GM23338 (cell line): ENCODE measurements at regions not wholly inside any gene's neighbourhood (a gene's known extent, or its start where the extent isn't known, plus 50 kb on each side); places are given as distances from the start of the nearest gene placed in this dataset.

Source experiments
- CREB1 ChIP-seq: fragments of 250-450 bp; sonication (Bioruptor Pico); IDR thresholded peaks from 2 replicates; pipeline ENCODE4 v1.5.0; 2020; ENCODE audit warnings: low read depth, mild to moderate bottlenecking, moderate library complexity
- ETS1 ChIP-seq: IDR thresholded peaks from 2 replicates; pipeline ENCODE4 v1.6.1; 2016; ENCODE audit warnings: antibody characterized with exemption
- EZH2 ChIP-seq: fragments of 200-600 bp; sonication (generic); IDR thresholded peaks from one replicate; pipeline ENCODE4 v1.8.0; 2017; ENCODE audit warnings: antibody characterized with exemption, mild to moderate bottlenecking, low read depth; ENCODE audit not compliant: unreplicated experiment
- EZH2phosphoT487 ChIP-seq: fragments of 200-600 bp; sonication (generic); IDR thresholded peaks from one replicate; pipeline ENCODE4 v1.8.1; 2018; ENCODE audit warnings: antibody characterized with exemption; ENCODE audit not compliant: unreplicated experiment
- POLR2AphosphoS5 ChIP-seq: IDR thresholded peaks from 2 replicates; pipeline ENCODE4 v1.6.1; 2016; ENCODE audit warnings: antibody characterized with exemption, low read depth
- STAT1 ChIP-seq: IDR thresholded peaks from one replicate; pipeline ENCODE4 v1.6.1; 2016; ENCODE audit warnings: antibody characterized with exemption; ENCODE audit not compliant: unreplicated experiment
- ZNF331 ChIP-seq: fragments of 250-450 bp; sonication (Bioruptor Pico); IDR thresholded peaks from 2 replicates; pipeline ENCODE4 v1.5.0; 2020; ENCODE audit warnings: low read depth, mild to moderate bottlenecking, moderate library complexity
- TF ChIP-seq, protein P1 (sequence below), 2 experiments: fragments of 200-600 bp in 1 of 2; sonication (generic) in 1 of 2; conservative IDR thresholded peaks; 2 replicates each; pipeline versions ENCODE4 v1.5.1 to v1.6.1; 2016 to 2017; ENCODE audit warnings: antibody characterized with exemption in 2 of 2, low read depth in 2 of 2, mild to moderate bottlenecking in 2 of 2, moderate library complexity in 1 of 2
- TF ChIP-seq, protein P2 (sequence below): IDR thresholded peaks from one replicate; pipeline ENCODE4 v1.6.1; 2018; ENCODE audit warnings: antibody characterized with exemption; ENCODE audit not compliant: unreplicated experiment

DNA sequence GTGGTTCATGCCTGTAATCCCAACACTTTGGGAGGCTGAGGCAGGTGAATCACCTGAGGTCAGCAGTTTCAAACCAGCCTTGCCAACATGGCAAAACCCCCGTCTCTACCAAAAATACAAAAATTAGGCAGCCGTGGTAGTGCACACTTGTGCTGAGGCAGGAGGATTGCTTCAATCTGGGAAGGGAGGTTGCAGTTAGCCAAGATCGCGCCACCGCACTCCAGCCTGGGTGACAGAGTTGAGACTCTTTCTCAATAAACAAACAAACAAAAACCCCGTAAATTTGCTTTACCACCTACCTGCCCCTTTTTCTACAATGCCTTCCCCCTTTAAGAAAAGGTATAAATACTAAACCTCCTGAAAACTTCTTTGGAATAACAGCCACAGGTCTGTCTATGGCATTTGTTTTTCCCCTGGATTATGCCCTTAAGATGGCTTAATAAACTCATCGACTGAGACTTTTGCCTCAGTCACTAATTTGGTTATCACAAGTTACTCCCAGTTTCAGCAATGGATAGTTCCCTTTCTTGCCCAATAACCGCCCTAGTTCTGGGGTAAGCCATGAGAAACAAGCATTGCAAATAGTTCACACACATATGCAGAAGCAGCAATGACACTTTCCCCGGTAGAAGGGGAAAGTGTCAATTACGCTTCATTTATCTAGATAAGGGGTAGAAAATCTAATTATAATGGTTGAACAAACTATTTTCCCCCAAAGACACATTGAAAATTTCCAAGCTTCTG, 52.8 kb upstream of the SVIL start:
- TF ChIP-seq, protein P1, sequence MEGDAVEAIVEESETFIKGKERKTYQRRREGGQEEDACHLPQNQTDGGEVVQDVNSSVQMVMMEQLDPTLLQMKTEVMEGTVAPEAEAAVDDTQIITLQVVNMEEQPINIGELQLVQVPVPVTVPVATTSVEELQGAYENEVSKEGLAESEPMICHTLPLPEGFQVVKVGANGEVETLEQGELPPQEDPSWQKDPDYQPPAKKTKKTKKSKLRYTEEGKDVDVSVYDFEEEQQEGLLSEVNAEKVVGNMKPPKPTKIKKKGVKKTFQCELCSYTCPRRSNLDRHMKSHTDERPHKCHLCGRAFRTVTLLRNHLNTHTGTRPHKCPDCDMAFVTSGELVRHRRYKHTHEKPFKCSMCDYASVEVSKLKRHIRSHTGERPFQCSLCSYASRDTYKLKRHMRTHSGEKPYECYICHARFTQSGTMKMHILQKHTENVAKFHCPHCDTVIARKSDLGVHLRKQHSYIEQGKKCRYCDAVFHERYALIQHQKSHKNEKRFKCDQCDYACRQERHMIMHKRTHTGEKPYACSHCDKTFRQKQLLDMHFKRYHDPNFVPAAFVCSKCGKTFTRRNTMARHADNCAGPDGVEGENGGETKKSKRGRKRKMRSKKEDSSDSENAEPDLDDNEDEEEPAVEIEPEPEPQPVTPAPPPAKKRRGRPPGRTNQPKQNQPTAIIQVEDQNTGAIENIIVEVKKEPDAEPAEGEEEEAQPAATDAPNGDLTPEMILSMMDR (conservative IDR thresholded peaks at IDR 0.05; ENCODE audit: low read depth in 2 of 2) = no peak
- TF ChIP-seq, protein P2, sequence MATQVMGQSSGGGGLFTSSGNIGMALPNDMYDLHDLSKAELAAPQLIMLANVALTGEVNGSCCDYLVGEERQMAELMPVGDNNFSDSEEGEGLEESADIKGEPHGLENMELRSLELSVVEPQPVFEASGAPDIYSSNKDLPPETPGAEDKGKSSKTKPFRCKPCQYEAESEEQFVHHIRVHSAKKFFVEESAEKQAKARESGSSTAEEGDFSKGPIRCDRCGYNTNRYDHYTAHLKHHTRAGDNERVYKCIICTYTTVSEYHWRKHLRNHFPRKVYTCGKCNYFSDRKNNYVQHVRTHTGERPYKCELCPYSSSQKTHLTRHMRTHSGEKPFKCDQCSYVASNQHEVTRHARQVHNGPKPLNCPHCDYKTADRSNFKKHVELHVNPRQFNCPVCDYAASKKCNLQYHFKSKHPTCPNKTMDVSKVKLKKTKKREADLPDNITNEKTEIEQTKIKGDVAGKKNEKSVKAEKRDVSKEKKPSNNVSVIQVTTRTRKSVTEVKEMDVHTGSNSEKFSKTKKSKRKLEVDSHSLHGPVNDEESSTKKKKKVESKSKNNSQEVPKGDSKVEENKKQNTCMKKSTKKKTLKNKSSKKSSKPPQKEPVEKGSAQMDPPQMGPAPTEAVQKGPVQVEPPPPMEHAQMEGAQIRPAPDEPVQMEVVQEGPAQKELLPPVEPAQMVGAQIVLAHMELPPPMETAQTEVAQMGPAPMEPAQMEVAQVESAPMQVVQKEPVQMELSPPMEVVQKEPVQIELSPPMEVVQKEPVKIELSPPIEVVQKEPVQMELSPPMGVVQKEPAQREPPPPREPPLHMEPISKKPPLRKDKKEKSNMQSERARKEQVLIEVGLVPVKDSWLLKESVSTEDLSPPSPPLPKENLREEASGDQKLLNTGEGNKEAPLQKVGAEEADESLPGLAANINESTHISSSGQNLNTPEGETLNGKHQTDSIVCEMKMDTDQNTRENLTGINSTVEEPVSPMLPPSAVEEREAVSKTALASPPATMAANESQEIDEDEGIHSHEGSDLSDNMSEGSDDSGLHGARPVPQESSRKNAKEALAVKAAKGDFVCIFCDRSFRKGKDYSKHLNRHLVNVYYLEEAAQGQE = peak; percentile 52
- TF ChIP-seq POLR2AphosphoS5 = no peak
- TF ChIP-seq EZH2phosphoT487 = no peak
- TF ChIP-seq EZH2 = no peak
- TF ChIP-seq CREB1 = no peak
- TF ChIP-seq STAT1 = no peak
- TF ChIP-seq ETS1 = no peak
- no peak for TF ChIP-seq ZNF331 (CRISPR knock-in tag)
